LHCN-M2 (cell line): ENCODE measurements at regions not wholly inside any gene's neighbourhood (a gene's known extent, or its start where the extent isn't known, plus 50 kb on each side); places are given as distances from the start of the nearest gene placed in this dataset.
A peak's percentile ranks its signal among the peaks of the same experiment; 100 is the strongest.

Experiments
- DNase-seq: peaks from one replicate; pipeline ENCODE4 v3.0.0-alpha.2; 2012; ENCODE audit warnings: low read depth

GRCh38 chr3:34011171-34012101 is 213.0 kb downstream of the PDCD6IP start:
- peak; percentile 57 for DNase-seq

- peak; percentile 98 for DNase-seq
Observed at GRCh38 chr3:34012102-34012461, 213.7 kb downstream of the PDCD6IP start.

GRCh38 chr3:34013818-34014570 is 215.6 kb downstream of the PDCD6IP start:
- DNase-seq, result no peak

GRCh38 chr3:34015204-34016142 is 217.0 kb downstream of the PDCD6IP start:
- DNase-seq, result peak; percentile 25

GRCh38 chr3:34016925-34017587 is 218.6 kb downstream of the PDCD6IP start:
- DNase-seq, result no peak

- no peak for DNase-seq
Observed at GRCh38 chr3:34017757-34018156, 219.3 kb downstream of the PDCD6IP start.

GRCh38 chr3:34019158-34019557 is 220.7 kb downstream of the PDCD6IP start:
- DNase-seq, result no peak

- DNase-seq, result no peak
Observed at GRCh38 chr3:34020170-34020569, 221.7 kb downstream of the PDCD6IP start.

- no peak for DNase-seq
Observed at GRCh38 chr3:34020726-34021680, 222.6 kb downstream of the PDCD6IP start.

GRCh38 chr3:34022147-34022546 is 223.7 kb downstream of the PDCD6IP start:
- no peak for DNase-seq

- no peak for DNase-seq
Observed at GRCh38 chr3:34024447-34025240, 226.2 kb downstream of the PDCD6IP start.

- DNase-seq, result no peak
Observed at GRCh38 chr3:34033839-34034238, 235.4 kb downstream of the PDCD6IP start.

- DNase-seq, result no peak
Observed at GRCh38 chr3:34034840-34035239, 236.4 kb downstream of the PDCD6IP start.

GRCh38 chr3:34035775-34036174 is 237.3 kb downstream of the PDCD6IP start:
- DNase-seq, result no peak

GRCh38 chr3:34037260-34037659 is 238.8 kb downstream of the PDCD6IP start:
- DNase-seq, result no peak

- no peak for DNase-seq
Observed at GRCh38 chr3:34038131-34038530, 239.7 kb downstream of the PDCD6IP start.

GRCh38 chr3:34046154-34046553 is 247.7 kb downstream of the PDCD6IP start:
- DNase-seq, result no peak

GRCh38 chr3:34053626-34054025 is 255.2 kb downstream of the PDCD6IP start:
- no peak for DNase-seq
